ENCODE measurements at regions not wholly inside any gene's neighbourhood (a gene's known extent, or its start where the extent isn't known, plus 50 kb on each side); places are given as distances from the start of the nearest gene placed in this dataset.

GRCh38 chr1:2879591-2879990, 78.1 kb upstream of the TTC34 start:
- TF ChIP-seq, protein P1, sequence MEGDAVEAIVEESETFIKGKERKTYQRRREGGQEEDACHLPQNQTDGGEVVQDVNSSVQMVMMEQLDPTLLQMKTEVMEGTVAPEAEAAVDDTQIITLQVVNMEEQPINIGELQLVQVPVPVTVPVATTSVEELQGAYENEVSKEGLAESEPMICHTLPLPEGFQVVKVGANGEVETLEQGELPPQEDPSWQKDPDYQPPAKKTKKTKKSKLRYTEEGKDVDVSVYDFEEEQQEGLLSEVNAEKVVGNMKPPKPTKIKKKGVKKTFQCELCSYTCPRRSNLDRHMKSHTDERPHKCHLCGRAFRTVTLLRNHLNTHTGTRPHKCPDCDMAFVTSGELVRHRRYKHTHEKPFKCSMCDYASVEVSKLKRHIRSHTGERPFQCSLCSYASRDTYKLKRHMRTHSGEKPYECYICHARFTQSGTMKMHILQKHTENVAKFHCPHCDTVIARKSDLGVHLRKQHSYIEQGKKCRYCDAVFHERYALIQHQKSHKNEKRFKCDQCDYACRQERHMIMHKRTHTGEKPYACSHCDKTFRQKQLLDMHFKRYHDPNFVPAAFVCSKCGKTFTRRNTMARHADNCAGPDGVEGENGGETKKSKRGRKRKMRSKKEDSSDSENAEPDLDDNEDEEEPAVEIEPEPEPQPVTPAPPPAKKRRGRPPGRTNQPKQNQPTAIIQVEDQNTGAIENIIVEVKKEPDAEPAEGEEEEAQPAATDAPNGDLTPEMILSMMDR (IDR thresholded peaks at IDR 0.05; ENCODE audit: low read depth, low read length, poor library complexity, severe bottlenecking) = no peak
- no peak for TF ChIP-seq EZH2phosphoT487 (IDR thresholded peaks at IDR 0.05; ENCODE audit: borderline replicate concordance, low read length)

Measured in DOHH2 (cell line).